SK-N-SH (cell line): ENCODE measurements at regions not wholly inside any gene's neighbourhood (a gene's known extent, or its start where the extent isn't known, plus 50 kb on each side); places are given as distances from the start of the nearest gene placed in this dataset.

Source experiments
- CHD2 ChIP-seq: fragments of 150-350 bp; IDR thresholded peaks from 2 replicates; pipeline ENCODE4 v1.6.1; 2018; ENCODE audit warnings: low read length; ENCODE audit not compliant: partially characterized antibody
- CTCF ChIP-seq: fragments of 200-600 bp; sonication (generic); IDR thresholded peaks from 2 replicates; pipeline ENCODE4 v1.6.1; 2017; ENCODE audit warnings: antibody characterized with exemption, mild to moderate bottlenecking, moderate library complexity
- EZH2phosphoT487 ChIP-seq: fragments of 200-600 bp; sonication (generic); IDR thresholded peaks from 2 replicates; pipeline ENCODE4 v1.6.1; 2017; ENCODE audit warnings: low read depth, mixed run types, mild to moderate bottlenecking, antibody characterized with exemption, moderate library complexity, borderline replicate concordance
- NFIC ChIP-seq: IDR thresholded peaks from 2 replicates; pipeline ENCODE4 v1.4.0; 2012; ENCODE audit warnings: borderline replicate concordance

- no peak for TF ChIP-seq NFIC
- no peak for TF ChIP-seq EZH2phosphoT487
- TF ChIP-seq CTCF, result no peak
- no peak for TF ChIP-seq CHD2
These were observed 65.0 kb downstream of the TEX35 start for GRCh38 chr1:178577882-178578281.
